ENCODE measurements at regions not wholly inside any gene's neighbourhood (a gene's known extent, or its start where the extent isn't known, plus 50 kb on each side); places are given as distances from the start of the nearest gene placed in this dataset.

DNA sequence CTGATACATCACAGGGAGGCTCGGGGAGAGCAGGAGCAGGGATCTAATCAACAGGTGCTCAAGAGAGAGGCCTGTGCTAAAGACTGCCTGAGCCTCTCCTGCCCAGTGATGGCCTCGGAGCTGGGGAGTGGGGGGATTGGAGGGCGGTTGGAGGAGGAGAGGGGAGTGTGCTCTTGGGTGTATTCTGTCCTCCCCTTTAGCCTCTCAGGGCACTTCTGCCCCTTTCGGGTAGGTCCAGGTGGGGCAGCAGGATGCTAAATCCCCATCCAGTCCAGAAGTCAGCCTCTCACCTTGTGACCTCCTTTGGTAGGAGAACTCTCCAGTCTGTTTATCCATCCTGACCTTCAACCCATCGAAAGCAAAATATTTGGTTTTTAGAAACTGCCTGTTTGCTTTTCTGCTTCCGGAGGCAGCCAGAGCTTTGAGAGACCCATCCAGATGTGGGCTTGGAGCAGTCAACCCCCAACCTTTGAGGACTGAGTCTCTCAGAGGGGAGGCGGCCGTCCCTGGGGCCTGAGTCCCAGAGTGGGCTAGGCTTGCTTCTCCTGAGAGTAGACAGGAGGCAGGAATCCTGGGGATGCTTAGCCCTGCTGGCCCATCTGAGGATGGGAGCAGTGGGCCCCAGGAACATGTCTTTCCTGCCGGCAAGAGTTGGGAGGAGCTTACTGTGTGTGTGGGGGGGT lies 105.2 kb upstream of the SYT13 start:
- no peak for TF ChIP-seq GATA3 (IDR thresholded peaks at IDR 0.05; ENCODE audit: low read depth, low read length)
- TF ChIP-seq GATA2 (IDR thresholded peaks at IDR 0.05; ENCODE audit: low read depth, low read length), result no peak
